Astrocyte (in vitro differentiated cells and primary cell): ENCODE measurements at regions not wholly inside any gene's neighbourhood (a gene's known extent, or its start where the extent isn't known, plus 50 kb on each side); places are given as distances from the start of the nearest gene placed in this dataset.

ENCODE experiments used
- CTCF ChIP-seq: IDR thresholded peaks from 2 replicates; pipeline ENCODE4 v1.5.1; 2011; ENCODE audit warnings: low read depth, mild to moderate bottlenecking, inconsistent platforms, low read length, moderate library complexity; ENCODE audit not compliant: insufficient read depth
- EZH2 ChIP-seq: IDR thresholded peaks from 2 replicates; pipeline ENCODE4 v1.6.1; 2012; ENCODE audit warnings: mild to moderate bottlenecking, low read length, inconsistent platforms; ENCODE audit not compliant: insufficient read depth

GRCh38 chr7:24227603-24228359 is 56.2 kb upstream of the NPY start:
- no peak for TF ChIP-seq CTCF
- TF ChIP-seq EZH2: no peak
